Esophagus muscularis mucosa (tissue), 4 donors: ENCODE measurements at regions not wholly inside any gene's neighbourhood (a gene's known extent, or its start where the extent isn't known, plus 50 kb on each side); places are given as distances from the start of the nearest gene placed in this dataset.

ENCODE experiments used
- DNase-seq: peaks from one replicate; pipeline ENCODE4 v3.0.0-alpha.2; 2017; ENCODE audit errors: extremely low spot score
- H3K27ac ChIP-seq, 4 donors: fragments of 200-600 bp; sonication (generic); replicated peaks in 1 of 4; 1 replicate in 3 of 4; 2 replicates in 1 of 4; pipeline ENCODE4 v1.5.1; 2016 to 2019; ENCODE audit warnings: mild to moderate bottlenecking in 1 of 4
- H3K27me3 ChIP-seq, 4 donors: fragments of 200-600 bp; sonication (generic); one replicate each; pipeline versions ENCODE4 v1.5.1 to v1.6.0; 2016 to 2019
- H3K36me3 ChIP-seq, 4 donors: fragments of 200-600 bp; sonication (generic); one replicate each; pipeline ENCODE4 v1.5.1; 2016 to 2019
- H3K4me1 ChIP-seq, 4 donors: fragments of 200-600 bp; sonication (generic); one replicate each; pipeline ENCODE4 v1.5.1; 2016 to 2019
- H3K4me3 ChIP-seq, 4 donors: fragments of 200-600 bp; sonication (generic); 1 replicate in 2 of 4; 2 replicates in 2 of 4; pipeline ENCODE4 v1.5.1; 2016 to 2019; ENCODE audit warnings: mild to moderate bottlenecking in 4 of 4, moderate library complexity in 1 of 4
- H3K9me3 ChIP-seq, 4 donors: fragments of 200-600 bp; sonication (generic); 1 replicate in 3 of 4; 2 replicates in 1 of 4; pipeline ENCODE4 v1.5.1; 2016 to 2019
- CTCF ChIP-seq, 3 experiments: fragments of 200-600 bp in 2 of 3; fragments of 450-650 bp in 1 of 3; sonication (generic) in 2 of 3; IDR thresholded peaks; one replicate each; pipeline ENCODE4 v1.5.1; 2017 to 2019; ENCODE audit warnings: antibody characterized with exemption in 3 of 3, mild to moderate bottlenecking in 2 of 3, moderate library complexity in 1 of 3
- EP300 ChIP-seq: sonication (generic); formaldehyde crosslinking; IDR thresholded peaks from one replicate; pipeline ENCODE4 v1.6.1; 2017; ENCODE audit warnings: antibody characterized with exemption
- POLR2A ChIP-seq: fragments of 450-650 bp; IDR thresholded peaks from one replicate; pipeline ENCODE4 v1.6.1; 2017; ENCODE audit warnings: antibody characterized with exemption, moderate library complexity, mild to moderate bottlenecking, low read depth
- POLR2AphosphoS5 ChIP-seq, 2 donors: sonication (generic); formaldehyde crosslinking; IDR thresholded peaks; one replicate each; pipeline ENCODE4 v1.6.1; 2017; ENCODE audit warnings: antibody characterized with exemption in 2 of 2
- WGBS: methylation state at CpG from one replicate; pipeline ENCODE4 v1.1.5; 2018; 5-methylcytosine and 5-hydroxymethylcytosine counted together
- intact Hi-C: fragments of 100-400 bp; cut with DNase I; formaldehyde crosslinking; loops from one replicate; pipeline ENCODE4 v1.15.1; 2023

- no peaks in the 10 kb centered on the region for H3K36me3 ChIP-seq
- no peaks in the 10 kb centered on the region for H3K4me1 ChIP-seq
- H3K4me3 ChIP-seq: no peak overlapping the region
- no peak for DNase-seq
- no peak overlapping the region for H3K27ac ChIP-seq
- H3K27me3 ChIP-seq: no peaks in the 10 kb centered on the region
- TF ChIP-seq POLR2A (no peak), EP300 (no peak), CTCF (IDR thresholded peaks at IDR 0.05) (no peak), POLR2AphosphoS5 (IDR thresholded peaks at IDR 0.05) (no peak)
- intact Hi-C loops: no loop called here
- H3K9me3 ChIP-seq: no peaks in the 10 kb centered on the region
Observed at GRCh38 chr4:155599596-155599995, 67.1 kb upstream of the GUCY1A1 start.

- 87% methylated on average over 6 of the region's 6 CpGs for WGBS
- DNase-seq: no peak
- intact Hi-C loops: no loop called here
- Histone ChIP-seq H3K4me1 (no peaks in the 10 kb centered on the region), H3K27me3 (no peaks in the 10 kb centered on the region), H3K36me3 (no peaks in the 10 kb centered on the region), H3K4me3 (no peak overlapping the region), H3K27ac (no peak overlapping the region), H3K9me3 (no peaks in the 10 kb centered on the region)
- TF ChIP-seq POLR2AphosphoS5 (IDR thresholded peaks at IDR 0.05) (no peak), EP300 (no peak), CTCF (IDR thresholded peaks at IDR 0.05) (no peak), POLR2A (no peak)
Observed at GRCh38 chr4:155599085-155599484, 67.6 kb upstream of the GUCY1A1 start.

- no peak for TF ChIP-seq POLR2AphosphoS5 (IDR thresholded peaks at IDR 0.05)
- TF ChIP-seq CTCF (IDR thresholded peaks at IDR 0.05): no peak
- no peak for TF ChIP-seq EP300
- no peak overlapping the region for H3K27ac ChIP-seq
- intact Hi-C loops: no loop called here
- H3K4me1 ChIP-seq: no peaks in the 10 kb centered on the region
- H3K27me3 ChIP-seq: no peaks in the 10 kb centered on the region
- H3K36me3 ChIP-seq: no peaks in the 10 kb centered on the region
- 75% methylated on average over 3 of the region's 3 CpGs for WGBS
- no peaks in the 10 kb centered on the region for H3K9me3 ChIP-seq
- no peak for DNase-seq
- no peak overlapping the region for H3K4me3 ChIP-seq
Observed at GRCh38 chr4:155597933-155598451, 68.7 kb upstream of the GUCY1A1 start.

- Histone ChIP-seq H3K4me3 (no peak overlapping the region), H3K4me1 (no peaks in the 10 kb centered on the region), H3K9me3 (no peaks in the 10 kb centered on the region), H3K27ac (no peak overlapping the region), H3K36me3 (no peaks in the 10 kb centered on the region), H3K27me3 (no peaks in the 10 kb centered on the region)
- no peak for DNase-seq
- TF ChIP-seq POLR2AphosphoS5 (IDR thresholded peaks at IDR 0.05): no peak
- no peak for TF ChIP-seq EP300
- WGBS: 70% methylated on average over 1 of the region's 1 CpG
- intact Hi-C loops: no loop called here
Observed at GRCh38 chr4:155597281-155597680, 69.4 kb upstream of the GUCY1A1 start.

- DNase-seq: no peak
- TF ChIP-seq CTCF (IDR thresholded peaks at IDR 0.05): no peak
- TF ChIP-seq POLR2A: no peak
- no peak for TF ChIP-seq POLR2AphosphoS5 (IDR thresholded peaks at IDR 0.05)
- no peak for TF ChIP-seq EP300
- 92% methylated on average over 13 of the region's 13 CpGs for WGBS
- Histone ChIP-seq H3K36me3 (no peaks in the 10 kb centered on the region), H3K27ac (no peak overlapping the region), H3K4me3 (no peak overlapping the region), H3K4me1 (no peaks in the 10 kb centered on the region), H3K27me3 (no peaks in the 10 kb centered on the region), H3K9me3 (no peaks in the 10 kb centered on the region)
- intact Hi-C loops: no loop called here
Observed at GRCh38 chr4:155593793-155594192, 72.9 kb upstream of the GUCY1A1 start.
